AG10803 (cell line): ENCODE measurements at regions not wholly inside any gene's neighbourhood (a gene's known extent, or its start where the extent isn't known, plus 50 kb on each side); places are given as distances from the start of the nearest gene placed in this dataset.

ENCODE experiments used
- DNase-seq: peaks from one replicate; pipeline ENCODE4 v3.0.0; 2010; ENCODE audit warnings: low read depth
- H3K4me3 ChIP-seq: 2 replicates; pipeline ENCODE4 v1.5.1; 2011; ENCODE audit warnings: mild to moderate bottlenecking, low read length, control low read depth
- CTCF ChIP-seq: conservative IDR thresholded peaks from 2 replicates; pipeline ENCODE4 v1.5.1; 2011; ENCODE audit warnings: mild to moderate bottlenecking, low read length, control low read depth, inconsistent platforms

DNA sequence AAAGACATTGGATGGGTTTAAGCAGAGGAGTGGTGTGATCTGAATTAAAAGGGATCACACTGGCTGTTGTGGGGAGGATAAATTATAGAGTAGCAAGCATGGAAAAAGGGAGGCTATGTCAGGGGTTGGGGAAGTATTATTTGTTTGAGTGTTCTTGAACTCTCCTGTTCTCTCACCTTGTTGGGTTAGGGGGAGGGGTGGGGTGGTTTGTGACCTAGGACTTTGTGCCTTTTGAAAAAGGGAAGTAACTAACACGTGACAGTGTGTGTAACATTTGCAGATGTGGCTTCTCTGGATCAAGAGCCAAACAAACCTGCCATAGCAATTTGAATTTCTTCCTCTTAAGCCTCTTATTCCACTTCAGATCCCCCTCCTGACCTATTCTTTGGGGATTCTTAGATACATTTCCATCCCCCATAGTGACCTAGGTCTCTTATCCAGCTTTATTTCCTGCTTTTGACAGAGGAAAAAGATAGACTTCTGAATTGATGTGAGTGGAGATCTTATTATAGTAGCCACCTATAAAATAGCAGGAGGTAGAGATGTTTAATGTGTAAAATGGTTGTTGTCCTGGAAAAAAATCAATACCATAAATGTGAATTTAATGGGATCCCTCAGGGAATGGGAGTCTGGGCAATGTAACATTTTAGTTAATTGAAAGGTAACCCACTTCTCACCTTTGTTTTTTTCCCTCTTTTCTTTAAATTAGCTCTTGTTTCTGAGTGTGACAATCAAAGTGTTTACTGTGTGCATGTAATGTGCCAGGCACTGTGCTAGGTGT is 120.4 kb downstream of the CT47B1 start:
- no peak for DNase-seq
- no peak for TF ChIP-seq CTCF
- no peak overlapping the region for H3K4me3 ChIP-seq

- no peak for TF ChIP-seq CTCF
- no peak for DNase-seq
- H3K4me3 ChIP-seq: no peak overlapping the region
Observed at GRCh38 chrX:120753413-120754251, 122.0 kb downstream of the CT47B1 start.

GRCh38 chrX:120752431-120753082 is 122.7 kb upstream of the C1GALT1C1 start:
- no peak for DNase-seq
- H3K4me3 ChIP-seq: no peak overlapping the region
- TF ChIP-seq CTCF: no peak

DNA sequence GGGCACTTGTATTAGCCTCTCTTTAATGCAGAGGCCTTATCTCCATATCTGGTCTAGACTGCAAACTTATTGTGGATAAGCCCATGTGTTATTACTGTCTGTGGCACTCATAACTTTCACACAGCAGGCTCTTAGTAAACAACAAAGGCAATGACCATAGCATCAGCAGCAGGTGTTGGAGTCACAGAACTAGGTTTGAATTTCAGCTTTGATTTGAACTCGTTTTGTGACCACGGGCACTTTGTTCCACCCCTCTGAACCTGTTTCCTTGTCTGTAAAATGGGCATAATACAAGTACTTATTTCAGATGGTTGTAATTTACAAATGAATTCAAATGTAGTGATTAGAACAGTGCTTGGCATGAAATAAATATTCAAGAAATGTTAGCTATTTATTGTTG is 121.8 kb upstream of the C1GALT1C1 start:
- no peak for DNase-seq

DNA sequence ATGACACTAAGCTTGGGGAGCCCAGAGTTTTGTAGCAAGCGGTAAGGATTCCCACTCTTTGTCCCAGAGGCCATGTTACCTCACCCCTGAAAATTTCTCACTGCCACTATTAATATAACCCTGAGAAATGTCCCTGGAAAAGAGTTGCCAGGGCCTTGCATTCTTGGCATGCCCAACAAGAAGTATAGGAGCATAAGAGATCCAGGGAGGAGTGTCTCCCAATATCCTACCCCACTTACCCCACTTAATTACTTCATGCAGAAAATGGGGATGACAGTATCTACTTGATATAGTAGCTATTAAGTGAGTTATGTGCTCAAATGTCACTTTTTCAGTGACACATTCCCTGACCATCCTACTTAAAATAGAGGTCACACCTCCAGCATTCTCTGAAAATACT is 120.5 kb upstream of the C1GALT1C1 start:
- TF ChIP-seq CTCF: no peak
- H3K4me3 ChIP-seq: no peak overlapping the region
- DNase-seq: peak; percentile 52

More for the DNA sequence above, 121.8 kb upstream of the C1GALT1C1 start:
- no peak overlapping the region for H3K4me3 ChIP-seq
- no peak for TF ChIP-seq CTCF

DNA sequence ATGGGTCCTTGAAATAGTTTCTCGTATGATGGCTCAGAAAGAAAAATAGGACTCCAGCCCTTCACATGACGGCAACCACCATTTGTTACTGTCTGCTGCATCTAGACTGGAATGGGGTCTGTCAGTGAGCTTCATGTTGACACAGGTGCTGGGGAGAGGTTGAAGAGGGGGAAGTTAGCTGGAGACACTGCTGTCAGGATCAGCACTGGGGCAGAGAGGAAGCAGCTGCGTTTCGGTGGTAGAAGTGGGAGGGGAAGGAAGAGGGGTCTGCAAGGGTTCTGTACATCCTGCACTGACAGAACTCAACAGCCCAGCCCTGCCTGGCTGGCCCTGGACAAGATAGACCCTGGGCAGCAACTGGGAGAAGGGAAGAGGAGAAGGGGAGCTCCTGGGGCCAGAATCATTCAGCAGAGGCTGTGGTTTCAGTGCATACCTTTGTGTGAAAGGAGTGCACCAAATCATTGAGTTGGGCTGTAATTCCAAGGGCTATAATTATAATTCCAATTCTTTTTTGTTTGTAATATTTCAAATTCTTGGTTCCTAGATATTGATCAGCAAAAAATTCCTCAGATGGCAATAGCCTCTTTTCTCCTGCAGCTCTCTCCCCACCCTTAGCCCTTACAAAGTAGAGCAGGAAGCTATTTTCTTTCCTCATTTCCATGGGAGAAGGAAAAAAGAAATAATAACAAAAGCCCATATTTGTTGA is 119.4 kb upstream of the C1GALT1C1 start:
- no peak overlapping the region for H3K4me3 ChIP-seq
- TF ChIP-seq CTCF: no peak
- peak; percentile 81 for DNase-seq
